IPS DF 4.7 (cell line): ENCODE measurements at regions not wholly inside any gene's neighbourhood (a gene's known extent, or its start where the extent isn't known, plus 50 kb on each side); places are given as distances from the start of the nearest gene placed in this dataset.

Experiments
- DNase-seq: peaks from one replicate; pipeline ENCODE4 v3.0.0-alpha.2; 2013; ENCODE audit warnings: low spot score; ENCODE audit errors: extremely low read depth

DNA sequence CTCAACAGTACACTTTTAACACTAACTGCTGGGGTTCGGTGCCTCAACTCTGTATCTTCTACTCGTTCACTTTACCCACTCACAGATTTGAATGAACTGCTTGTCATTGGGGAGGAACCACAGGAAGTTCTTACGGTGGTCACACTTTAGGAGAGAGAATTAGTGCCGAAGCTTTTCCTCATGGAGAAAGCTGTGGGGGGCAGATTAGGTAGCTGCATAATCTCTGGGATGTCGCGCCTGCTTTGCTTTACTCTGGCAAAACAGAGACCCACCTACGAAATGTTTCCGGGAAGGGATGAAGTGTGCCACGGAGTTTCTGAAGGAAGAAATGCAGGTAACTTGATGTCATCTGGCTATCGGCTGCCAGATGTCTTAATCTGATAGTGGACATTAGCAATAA lies 949.7 kb upstream of the TENM3 start:
- DNase-seq: no peak

DNA sequence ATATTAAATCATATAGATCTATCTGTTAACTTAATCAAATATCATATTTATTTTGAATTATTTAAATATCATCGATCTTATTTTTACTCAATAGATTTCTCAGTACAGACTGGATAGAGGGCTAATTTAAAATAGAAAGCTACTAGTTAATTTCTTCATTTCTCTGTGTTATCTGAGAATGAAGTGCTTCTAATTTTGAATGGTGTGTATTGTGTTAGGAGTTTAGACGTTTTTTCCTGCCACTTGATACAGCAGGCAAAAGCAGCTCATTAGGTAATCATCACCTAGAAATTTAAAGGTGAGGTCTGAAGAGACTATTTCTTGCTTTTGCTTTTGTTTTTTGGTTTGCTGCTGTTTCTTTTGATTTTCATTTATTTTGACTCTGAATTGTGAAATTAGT lies 948.8 kb upstream of the TENM3 start:
- DNase-seq: no peak

DNA sequence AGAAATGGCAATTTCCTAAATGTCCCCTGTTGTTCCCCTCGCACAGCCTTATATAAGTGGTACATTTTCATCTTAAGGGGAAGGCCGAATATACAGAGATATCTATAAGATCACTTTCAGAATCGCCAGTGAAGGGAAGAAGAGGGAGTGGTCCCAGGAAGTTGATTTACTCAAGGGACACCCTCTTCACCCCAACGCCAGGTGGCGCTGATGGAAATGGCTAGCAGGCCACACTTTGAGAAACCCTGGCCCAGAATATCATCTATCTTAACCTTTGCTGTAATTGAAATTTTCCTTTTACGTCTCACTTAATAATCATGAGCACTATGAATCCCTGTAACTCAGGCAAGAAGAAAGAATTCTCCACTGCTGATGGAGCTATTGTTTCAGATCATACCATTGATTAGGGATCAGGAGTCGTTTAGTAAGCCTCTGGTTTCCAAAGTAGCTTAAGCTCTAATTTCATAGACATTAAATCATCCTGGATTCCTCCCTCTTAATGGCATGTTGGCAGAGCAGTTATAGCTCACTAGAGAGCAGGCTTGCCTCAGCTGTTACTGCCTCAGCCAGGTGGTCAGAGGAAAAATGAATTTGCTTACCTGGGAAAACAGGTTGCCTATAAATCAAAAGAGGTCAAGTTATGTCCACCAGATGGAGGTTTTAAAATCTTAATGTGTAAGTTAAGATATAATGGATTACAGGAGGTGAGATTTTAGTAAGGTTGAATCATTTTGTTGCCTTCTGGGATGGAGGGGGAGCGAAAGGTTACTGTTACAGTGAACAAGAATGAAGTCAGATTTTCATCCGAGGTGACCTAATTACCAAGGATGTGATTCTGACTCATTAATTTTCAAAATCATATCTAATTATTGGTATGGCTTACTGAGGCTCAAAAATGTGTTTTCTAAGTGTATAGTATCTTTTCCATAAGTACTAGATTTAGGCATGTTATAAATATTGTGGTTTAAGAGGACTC lies 941.2 kb upstream of the TENM3 start:
- DNase-seq: peak; percentile 44

DNA sequence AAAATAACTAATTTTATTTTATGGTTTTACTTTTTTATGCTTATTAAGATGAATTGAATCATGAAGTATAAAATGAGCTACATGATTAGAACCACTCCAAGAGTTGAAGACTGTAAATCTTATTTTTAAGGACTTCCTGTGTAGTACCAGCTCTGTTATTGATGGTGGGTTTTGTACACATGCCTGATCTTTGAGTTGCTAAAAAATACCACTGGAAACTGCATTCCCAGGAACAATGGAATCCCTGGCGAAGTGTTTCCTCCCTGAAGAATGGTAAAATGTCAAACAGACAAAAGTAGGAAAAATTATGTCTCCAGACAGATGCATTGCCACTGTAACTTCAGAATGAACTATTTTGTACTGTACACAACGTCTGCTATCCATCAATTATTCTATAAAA lies 935.4 kb upstream of the TENM3 start:
- DNase-seq: no peak

DNA sequence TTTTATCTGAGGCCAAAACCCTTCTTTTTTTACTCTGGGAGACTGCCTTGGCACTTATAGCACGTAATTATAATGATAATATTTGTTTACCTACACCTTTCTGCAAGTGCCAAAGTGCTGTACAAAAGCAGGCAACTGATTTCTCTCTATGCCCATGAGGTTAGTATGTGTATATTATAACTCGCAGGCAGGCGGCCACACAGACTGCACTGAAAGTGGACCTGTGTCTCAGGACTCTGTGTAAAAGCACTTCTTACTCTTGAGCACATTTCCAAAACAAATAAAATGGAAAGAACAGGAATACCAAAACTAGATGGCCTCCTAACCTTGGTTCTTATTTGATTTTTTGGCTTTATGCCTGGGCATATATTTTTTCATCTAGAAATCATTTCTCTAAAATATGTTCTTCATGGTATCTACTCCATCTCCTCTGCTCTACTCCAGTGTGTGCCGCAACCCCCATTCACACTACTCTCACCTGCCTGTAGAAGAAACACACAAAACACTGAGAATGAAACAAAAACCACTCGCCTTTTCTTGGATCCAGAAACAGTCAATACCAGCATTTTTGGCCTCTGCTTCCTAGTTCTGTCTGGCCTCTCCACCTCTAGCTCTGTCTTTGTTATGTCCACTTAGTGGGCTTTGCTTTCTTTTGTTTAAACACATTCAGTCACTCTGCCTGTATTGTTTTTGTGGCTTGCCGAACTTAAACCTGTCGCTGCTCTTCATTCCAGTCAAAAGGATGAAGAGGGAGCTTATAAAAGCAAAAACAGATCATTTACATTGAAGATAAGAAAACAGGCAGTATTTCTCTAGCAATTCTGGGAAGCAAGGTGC lies 934.5 kb upstream of the TENM3 start:
- DNase-seq: no peak

DNA sequence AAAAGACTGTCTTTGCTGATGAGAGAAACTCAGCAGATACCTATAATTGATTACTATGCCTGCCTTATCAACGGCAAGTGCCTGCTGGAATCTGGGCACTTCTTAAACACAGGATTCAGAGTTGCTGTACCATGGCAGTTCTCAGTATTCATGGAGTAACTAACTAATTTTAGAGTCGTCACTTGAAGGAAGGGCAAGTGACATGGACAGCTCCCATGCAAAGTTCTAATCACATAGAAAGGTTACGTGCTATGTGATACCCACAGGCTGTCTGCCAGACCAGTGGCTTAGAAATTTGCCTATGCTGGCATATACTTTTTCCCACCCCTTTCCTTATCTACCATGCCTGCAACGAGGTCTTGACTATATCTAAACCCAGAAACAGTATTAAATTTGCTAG lies 931.1 kb upstream of the TENM3 start:
- no peak for DNase-seq

DNA sequence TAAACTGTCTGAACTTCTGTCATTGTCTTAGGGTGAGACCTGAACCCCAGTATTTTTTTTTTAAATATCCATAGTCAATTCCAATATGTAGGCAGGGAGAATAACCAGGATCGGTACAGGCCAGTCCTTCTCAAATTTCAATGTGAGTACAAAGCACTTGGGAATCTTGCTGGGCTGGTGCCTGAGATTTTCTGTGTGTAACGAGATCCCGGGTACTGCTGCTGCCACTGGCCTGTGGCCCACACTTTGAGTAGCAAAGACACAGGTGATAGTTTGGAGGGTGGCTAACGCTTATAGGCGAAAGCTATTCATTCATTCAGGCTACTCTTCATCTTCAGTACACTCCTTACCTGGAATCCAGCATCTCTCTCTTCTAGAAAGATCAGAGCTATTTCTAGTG lies 923.6 kb upstream of the TENM3 start:
- no peak for DNase-seq

DNA sequence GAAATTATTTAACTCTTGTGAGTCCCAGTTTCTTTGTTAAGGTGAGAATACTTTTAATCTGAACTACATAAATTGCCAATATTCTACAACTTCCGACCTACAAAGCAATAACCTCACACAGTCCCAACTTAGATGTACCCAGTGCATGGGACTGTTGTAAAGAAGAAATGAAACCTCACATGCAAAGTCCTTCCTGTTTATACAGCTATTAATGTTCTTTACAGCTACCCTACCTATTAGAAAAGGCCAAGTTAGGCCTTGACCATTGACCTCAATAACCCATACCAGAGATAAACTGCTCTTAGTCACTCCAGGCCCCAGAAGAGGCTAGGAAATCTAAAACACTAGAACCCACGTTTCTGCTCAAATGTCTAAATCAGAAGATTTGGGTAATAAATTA lies 920.1 kb upstream of the TENM3 start:
- no peak for DNase-seq

DNA sequence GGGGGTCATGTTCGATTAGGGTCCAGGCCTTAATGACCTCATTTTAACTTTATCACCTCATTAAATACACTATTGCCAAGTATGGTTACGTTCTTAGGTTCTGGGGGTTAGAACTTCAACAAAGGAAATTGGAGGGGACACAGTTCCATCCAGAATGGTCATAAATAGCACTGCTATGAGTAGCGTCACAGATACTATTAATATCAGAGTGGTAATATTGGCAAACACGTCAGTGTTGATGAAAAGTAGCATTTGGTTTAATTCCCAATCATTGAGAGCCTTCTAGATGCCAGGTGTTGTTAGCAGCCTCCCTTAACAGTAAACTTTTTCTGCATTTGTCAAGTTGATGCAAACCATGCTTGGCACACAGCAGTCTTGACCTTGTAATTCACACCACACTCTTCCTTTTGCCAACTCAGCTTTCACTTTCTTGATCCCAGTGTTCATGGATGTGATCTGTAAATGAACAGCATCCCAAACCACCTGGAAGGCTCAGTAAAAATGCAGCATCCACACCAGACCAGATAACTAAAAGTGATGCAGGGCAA lies 912.5 kb upstream of the TENM3 start:
- no peak for DNase-seq

DNA sequence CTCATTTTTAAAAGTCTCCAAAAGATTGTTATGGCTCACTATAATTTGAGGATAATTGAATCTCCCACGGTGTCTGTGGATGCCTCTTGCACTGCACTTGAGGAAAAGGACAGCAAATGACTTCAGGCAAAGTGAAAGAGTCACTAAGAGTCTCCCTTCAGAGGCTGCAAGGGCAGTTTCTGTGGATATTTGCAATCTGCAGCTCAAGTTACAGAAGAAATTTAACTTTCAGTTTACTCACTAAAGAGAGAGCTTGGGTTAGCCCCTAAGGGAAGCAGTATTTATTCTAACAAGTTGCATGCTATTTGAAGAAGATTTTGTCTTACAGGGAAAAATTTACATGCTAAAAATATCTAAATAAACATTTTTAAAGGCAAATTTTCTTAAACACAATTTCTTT lies 912.0 kb upstream of the TENM3 start:
- DNase-seq: no peak

DNA sequence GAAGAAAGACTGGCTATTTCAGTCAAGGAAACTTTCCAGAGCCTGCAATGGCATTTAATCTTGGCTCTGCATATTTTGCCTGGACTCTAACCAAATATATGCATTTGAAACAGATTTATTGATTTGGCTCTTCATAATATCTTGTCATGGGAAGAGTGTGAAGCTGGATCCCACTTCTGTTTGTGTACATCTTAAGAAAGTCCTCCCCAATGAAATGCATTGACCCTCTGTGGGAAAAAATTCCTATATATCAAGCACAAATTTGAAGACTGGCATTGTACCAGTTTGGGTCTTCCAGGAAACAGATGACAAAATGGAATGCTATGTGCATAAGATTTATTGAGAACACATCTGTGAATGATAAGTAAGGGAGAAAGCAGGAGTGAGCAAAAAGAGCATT lies 897.3 kb upstream of the TENM3 start:
- no peak for DNase-seq

DNA sequence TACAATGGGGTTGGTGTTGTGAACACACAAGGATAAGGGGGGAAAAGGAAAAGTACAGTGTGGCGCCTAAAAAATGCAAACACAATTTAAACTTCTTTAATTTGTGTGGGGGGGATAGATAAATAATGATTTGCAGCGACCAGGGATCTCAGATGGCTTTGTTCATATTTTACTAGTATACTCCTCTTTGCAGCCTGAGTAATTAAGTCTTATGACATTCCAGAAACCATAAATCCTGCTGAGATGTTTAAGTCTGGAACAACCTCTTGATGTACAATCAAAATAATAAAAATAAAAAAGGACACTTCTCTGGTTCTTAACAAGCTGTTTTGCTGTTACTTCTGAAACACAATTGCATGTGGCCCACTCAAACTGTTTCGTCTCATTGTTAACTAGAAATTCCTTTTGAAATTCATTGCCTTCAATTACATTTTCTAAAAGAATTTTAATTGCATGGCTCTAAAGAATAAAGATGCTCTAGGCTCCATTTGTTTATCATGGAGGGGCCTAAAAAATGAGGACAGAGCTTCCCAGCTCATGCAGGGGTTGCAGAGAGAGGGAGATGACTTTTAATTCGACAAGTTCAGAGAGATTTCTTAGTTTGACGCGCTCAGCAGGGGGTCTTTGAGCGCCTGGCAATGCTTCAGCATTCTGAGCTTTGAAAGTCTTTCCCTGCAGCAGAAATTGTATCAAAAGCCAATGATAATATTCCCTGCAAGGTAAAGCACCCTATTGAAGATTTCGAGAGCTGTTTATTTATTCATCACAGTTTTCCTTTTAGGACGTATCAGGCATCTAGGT lies 892.4 kb upstream of the TENM3 start:
- peak; percentile 11 for DNase-seq

DNA sequence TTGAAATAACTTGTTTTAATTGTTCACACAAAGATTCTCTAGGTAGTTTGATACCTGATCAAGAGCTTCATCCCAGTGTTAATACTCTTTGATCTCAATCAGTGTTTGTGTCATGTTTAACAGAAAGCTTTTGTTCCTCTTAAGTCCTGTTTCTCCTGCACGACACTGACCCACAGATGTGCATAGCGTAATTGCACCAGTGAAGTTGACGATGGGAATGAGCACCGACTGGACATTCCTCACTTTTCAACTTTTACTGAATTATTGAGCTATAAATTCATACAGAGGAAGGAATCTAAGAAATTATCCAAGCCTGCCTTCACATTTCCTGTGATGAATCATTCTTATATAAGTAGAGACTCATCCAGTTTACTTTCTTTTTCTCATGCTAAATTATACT lies 878.7 kb upstream of the TENM3 start:
- DNase-seq: no peak

DNA sequence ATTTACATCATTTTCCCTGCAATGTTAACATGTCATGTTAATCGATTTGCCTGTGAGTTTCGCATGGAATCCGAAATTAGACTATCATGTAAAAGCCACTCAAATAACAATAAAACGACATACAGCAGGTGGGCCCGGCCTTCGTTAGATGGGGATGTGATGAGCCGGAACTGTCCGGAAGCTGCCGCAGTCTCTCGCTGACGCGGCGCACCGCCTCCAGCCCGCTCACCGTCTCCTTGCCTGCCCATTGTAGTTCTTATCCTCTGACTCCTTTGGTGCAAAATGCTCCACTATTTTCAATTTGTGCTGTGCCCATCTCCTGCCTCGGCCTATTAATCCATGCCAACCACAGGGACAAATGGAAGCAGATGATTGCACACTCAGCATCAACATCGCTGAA lies 877.5 kb upstream of the TENM3 start:
- DNase-seq: no peak

DNA sequence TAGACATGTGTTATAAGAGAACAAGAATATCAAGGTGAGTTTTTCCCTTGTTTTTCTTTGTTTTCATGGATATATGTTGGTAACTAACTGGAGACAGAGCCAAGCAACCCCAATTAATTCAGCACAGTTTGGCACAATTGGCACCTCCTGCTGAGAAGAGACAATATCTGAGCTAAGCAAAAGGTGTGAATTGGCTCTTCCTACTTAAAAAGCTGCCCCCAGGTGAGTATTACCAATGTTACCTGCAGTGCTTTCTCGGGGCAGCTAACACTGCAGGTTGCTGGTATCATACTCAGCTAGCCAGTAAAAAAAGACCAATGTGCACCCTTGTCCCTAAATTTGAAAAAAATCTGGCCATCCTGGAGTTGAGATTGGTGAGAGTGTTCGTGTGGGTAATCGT lies 871.2 kb upstream of the TENM3 start:
- peak; percentile 7 for DNase-seq

DNA sequence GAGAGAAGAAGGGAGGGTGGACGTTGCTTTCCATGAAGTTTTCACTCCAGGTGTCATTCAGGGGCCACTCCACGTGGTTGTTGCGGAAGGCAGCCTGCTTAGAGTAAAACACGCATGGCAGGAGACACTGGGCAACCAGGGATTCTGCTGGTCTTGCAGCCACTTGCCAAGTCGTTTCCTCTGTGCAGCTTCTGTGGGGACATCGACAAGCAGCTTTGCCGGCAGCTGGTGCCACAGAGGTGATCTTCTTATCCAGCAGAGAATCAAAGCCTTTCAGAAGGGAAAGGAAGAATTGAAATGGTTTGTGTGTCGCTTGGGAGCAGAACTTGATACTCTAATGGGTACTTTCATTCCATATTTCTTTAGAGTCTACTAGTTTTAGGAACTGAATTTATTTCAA lies 867.1 kb upstream of the TENM3 start:
- DNase-seq: no peak

DNA sequence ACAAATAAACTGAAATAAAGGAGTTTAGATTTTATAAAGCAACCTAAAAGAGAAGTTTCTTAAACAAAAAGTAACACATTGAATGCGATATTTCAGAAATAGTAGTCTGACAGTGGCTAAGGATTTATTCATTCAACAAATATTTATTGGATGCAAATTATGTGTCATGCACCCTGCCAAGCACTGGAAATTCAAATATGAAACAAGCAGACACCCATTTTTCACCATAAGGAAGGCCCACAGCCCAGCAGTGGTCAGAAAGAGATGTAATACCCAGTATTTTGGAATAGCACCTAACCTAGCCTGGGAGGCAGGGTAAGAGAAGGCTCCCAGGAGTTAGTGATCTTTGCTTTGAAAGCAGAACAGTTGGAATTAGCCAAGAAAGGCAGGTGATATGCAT lies 855.1 kb upstream of the TENM3 start:
- DNase-seq: no peak

DNA sequence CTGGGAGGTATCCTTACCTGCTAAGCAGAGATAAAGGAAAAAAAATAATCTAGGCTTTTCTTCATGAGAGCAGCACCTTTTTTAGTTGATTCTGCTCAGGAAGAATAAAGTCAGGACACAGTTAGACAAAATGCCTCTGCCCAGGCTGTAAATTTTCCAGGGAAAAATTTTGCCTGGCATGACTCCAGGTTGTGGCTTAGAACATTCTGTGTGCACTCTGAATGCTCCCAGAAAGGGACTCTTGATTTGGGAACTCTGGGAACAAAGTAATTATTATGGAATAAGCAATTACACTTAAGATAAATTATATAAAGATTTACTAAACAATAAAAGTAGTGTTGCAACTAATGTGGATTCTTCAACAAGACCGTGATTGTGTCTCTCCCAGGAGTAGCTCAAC lies 826.2 kb upstream of the TENM3 start:
- DNase-seq: no peak

DNA sequence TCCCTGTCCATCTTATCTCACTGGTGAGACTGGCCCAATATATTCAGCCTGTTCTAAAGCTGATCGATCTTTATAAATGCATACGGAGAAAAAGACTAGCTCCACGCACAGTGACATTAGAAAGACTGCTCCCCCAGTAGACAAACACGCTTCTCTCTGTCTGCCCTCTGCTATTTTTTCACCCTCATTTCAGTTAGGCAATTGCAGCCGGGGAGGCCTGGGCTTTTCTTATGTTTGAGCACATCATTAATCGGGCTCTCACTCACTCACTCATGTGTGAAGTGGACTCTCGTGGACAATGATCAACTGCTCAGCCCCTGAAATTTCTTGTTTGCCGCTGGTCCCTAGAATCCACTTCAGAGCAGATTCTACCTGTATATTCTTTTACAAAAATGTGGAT lies 824.7 kb upstream of the TENM3 start:
- no peak for DNase-seq

DNA sequence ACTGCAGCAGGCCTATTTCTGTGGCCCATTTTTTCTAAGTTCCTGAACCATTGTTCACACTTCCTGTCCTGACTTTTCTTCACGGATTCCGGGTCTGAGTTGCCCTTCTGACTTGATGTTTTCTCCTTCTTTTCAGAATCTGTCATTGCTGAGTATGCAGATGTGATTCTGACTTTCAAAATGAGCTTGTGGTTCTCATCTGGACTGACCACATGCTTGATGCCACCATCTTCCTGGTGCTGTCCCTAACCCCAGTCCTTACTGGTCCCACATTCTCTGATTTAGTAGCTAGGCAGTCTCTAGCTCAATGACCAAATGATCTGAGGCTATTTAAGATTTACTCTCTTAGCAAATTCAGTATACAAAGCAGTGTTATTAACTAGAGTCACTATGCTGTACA lies 822.3 kb upstream of the TENM3 start:
- DNase-seq: no peak

DNA sequence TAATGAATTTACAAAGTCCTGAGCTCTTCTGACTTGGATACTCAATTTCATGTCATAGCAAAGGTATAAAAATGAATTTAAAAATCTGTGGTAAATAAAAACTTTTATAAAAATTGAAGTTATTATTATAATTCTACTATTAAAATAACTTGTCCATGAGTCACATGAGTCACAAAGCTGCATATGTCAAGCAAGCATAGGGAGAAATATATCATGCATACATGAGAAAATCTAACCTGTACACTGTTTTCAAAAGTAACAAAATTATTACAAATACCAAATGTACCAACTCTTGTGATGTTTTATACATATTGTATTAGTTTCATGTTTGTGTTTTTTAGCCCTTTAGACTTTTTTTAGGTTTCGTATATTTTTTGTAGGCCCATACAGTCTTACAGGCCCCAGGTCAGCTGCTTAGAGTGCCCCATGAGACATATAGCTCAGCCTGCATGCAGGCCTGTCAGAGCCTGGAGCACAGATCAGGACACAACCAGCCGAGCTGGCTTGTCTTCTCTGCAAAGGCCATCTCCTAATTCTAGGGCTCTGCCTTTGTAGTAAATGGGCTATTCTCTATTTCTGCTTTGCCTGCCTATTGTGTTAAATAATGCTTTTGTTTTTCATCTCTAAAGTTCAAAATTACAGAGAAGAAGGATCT lies 818.7 kb upstream of the TENM3 start:
- DNase-seq: no peak
